ENCODE measurements at regions not wholly inside any gene's neighbourhood (a gene's known extent, or its start where the extent isn't known, plus 50 kb on each side); places are given as distances from the start of the nearest gene placed in this dataset.
"Not testable (repeated sequence)": the region's sequence is repeated elsewhere in the genome, so short reads cannot be mapped to it uniquely, and the experiment has no call there.

GRCh38 chr12:17571047-17571446 is 518.9 kb downstream of the RERGL start (continued):
- TF ChIP-seq BCLAF1 (IDR thresholded peaks at IDR 0.05; ENCODE audit: borderline replicate concordance in 1 of 2, control insufficient read depth in 1 of 2, low read depth in 2 of 2, low read length in 1 of 2) (no peak), PKNOX1 (IDR thresholded peaks at IDR 0.05) (no peak), CREBBP (IDR thresholded peaks at IDR 0.05; ENCODE audit: low read depth, low read length) (no peak), NFE2 (IDR thresholded peaks at IDR 0.05; ENCODE audit: low read depth) (no peak), KAT2B (IDR thresholded peaks at IDR 0.05; ENCODE audit: low read depth, low read length) (no peak), RFX7 (CRISPR knock-in tag; IDR thresholded peaks at IDR 0.05) (no peak), DPF2 (IDR thresholded peaks at IDR 0.05) (no peak)

GRCh38 chr12:17564630-17565029 is 525.4 kb downstream of the RERGL start:
- BruUV-seq (replicated peaks); H2AFZ ChIP-seq (ENCODE audit: low read depth, low read length); FAIRE-seq; H3K4me1 ChIP-seq (replicated peaks in 1 of 2; ENCODE audit: control insufficient read depth in 2 of 2, insufficient read depth in 2 of 2, low read length in 2 of 2); ATAC-seq; H3K27me3 ChIP-seq (ENCODE audit: control insufficient read depth in 2 of 2, insufficient read depth in 2 of 2, low read length in 2 of 2); H3K4me2 ChIP-seq (ENCODE audit: insufficient read depth, low read length); DNase-seq (ENCODE audit: extremely low read depth in 1 of 4, low spot score in 3 of 4); H3K36me3 ChIP-seq (ENCODE audit: control insufficient read depth, insufficient read depth, low read length); intact Hi-C loops (cut with micrococcal nuclease); H3K27ac ChIP-seq (ENCODE audit: extremely low read depth, low read depth, low read length); H4K20me1 ChIP-seq (replicated peaks; ENCODE audit: control insufficient read depth, insufficient read depth, low read length); CTCF ChIA-PET (ENCODE audit: low intra/inter-chr PET ratio); in situ Hi-C loops (cut with MboI); H3K9me3 ChIP-seq (replicated peaks; ENCODE audit: control insufficient read depth, insufficient read depth, low read depth, low read length); H3K79me2 ChIP-seq (ENCODE audit: control insufficient read depth, insufficient read depth, low read length); POLR2A ChIA-PET; H3K9me1 ChIP-seq (ENCODE audit: control insufficient read depth, insufficient read depth, low read length); H3K4me3 ChIP-seq; H3K9ac ChIP-seq (ENCODE audit: insufficient read depth in 1 of 2, low read depth in 2 of 2, low read length in 2 of 2): not testable (repeated sequence)
- WGBS (ENCODE audit: insufficient coverage, low coverage, missing lambda C conversion rate) = 1% methylated on average over 8 of the region's 8 CpGs

Measured in K562 (cell line).